B cell (primary cell): ENCODE measurements at regions not wholly inside any gene's neighbourhood (a gene's known extent, or its start where the extent isn't known, plus 50 kb on each side); places are given as distances from the start of the nearest gene placed in this dataset.

Experiments
- EZH2 ChIP-seq: IDR thresholded peaks from 2 replicates; pipeline ENCODE4 v1.6.1; 2012; ENCODE audit warnings: borderline replicate concordance, low read depth, mild to moderate bottlenecking, moderate library complexity, low read length; ENCODE audit not compliant: insufficient read depth, poor library complexity, severe bottlenecking
- TF ChIP-seq, protein P1 (sequence below): fragments of 200-600 bp; IDR thresholded peaks from one replicate; pipeline ENCODE4 v1.8.0; 2022; ENCODE audit warnings: antibody characterized with exemption, mild to moderate bottlenecking

- TF ChIP-seq, protein P1, sequence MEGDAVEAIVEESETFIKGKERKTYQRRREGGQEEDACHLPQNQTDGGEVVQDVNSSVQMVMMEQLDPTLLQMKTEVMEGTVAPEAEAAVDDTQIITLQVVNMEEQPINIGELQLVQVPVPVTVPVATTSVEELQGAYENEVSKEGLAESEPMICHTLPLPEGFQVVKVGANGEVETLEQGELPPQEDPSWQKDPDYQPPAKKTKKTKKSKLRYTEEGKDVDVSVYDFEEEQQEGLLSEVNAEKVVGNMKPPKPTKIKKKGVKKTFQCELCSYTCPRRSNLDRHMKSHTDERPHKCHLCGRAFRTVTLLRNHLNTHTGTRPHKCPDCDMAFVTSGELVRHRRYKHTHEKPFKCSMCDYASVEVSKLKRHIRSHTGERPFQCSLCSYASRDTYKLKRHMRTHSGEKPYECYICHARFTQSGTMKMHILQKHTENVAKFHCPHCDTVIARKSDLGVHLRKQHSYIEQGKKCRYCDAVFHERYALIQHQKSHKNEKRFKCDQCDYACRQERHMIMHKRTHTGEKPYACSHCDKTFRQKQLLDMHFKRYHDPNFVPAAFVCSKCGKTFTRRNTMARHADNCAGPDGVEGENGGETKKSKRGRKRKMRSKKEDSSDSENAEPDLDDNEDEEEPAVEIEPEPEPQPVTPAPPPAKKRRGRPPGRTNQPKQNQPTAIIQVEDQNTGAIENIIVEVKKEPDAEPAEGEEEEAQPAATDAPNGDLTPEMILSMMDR, result no peak
- no peak for TF ChIP-seq EZH2
These were observed 1098.0 kb upstream of the DDX18 start for GRCh38 chr2:116716444-116716843.
